Brain microvascular endothelial cell (primary cell): ENCODE measurements at regions not wholly inside any gene's neighbourhood (a gene's known extent, or its start where the extent isn't known, plus 50 kb on each side); places are given as distances from the start of the nearest gene placed in this dataset.

Source experiments
- DNase-seq: peaks from one replicate; pipeline ENCODE4 v3.0.0-alpha.2; 2020
- H3K27ac ChIP-seq: fragments of 250-450 bp; sonication (Bioruptor Pico); 2 replicates; pipeline ENCODE4 v1.5.1; 2020; ENCODE audit warnings: mild to moderate bottlenecking, moderate library complexity
- H3K27me3 ChIP-seq: fragments of 250-450 bp; sonication (Bioruptor Pico); replicated peaks from 2 replicates; pipeline ENCODE4 v1.5.1; 2020; ENCODE audit warnings: mild to moderate bottlenecking
- H3K36me3 ChIP-seq: fragments of 250-450 bp; sonication (Bioruptor Pico); replicated peaks from 2 replicates; pipeline ENCODE4 v1.5.1; 2020; ENCODE audit warnings: mild to moderate bottlenecking
- H3K4me3 ChIP-seq: 2 replicates; pipeline ENCODE4 v1.5.1; 2011; ENCODE audit warnings: low read depth, mild to moderate bottlenecking, control low read depth, low read length, moderate library complexity
- in situ Hi-C: cut with HindIII; loops from 2 replicates; pipeline ENCODE4 v1.10.0; 2017; ENCODE audit warnings: low sequenced_read_pairs, low pct_ligation_motif_present
- TF ChIP-seq, protein P1 (sequence below): IDR thresholded peaks from 2 replicates; pipeline ENCODE4 v1.5.1; 2011; ENCODE audit warnings: low read depth, mild to moderate bottlenecking, moderate library complexity, low read length, control low read depth, inconsistent platforms; ENCODE audit errors: missing control alignments

DNA sequence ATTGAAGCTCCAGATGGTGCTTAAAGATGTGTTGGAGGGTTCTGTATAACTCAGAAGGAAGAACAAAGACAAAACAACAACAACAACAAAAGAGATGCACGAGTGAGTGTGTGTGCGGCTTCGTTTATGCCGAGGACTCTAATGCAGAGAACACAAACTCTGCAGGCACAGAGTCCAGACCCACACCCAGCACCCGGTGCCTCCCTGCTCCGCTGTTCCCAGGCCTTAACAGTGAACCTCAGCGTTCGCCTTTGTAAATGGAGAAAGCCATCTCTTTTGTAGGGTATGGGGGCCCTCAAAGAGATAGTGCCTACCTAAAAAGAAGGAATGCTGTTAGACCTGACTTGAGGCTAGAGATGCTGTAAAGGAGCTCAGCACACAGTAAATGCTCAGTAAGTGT is 243.3 kb downstream of the ERMARD start:
- no peaks in the 10 kb centered on the region for H3K27me3 ChIP-seq
- H3K27ac ChIP-seq, result no peak overlapping the region
- TF ChIP-seq, protein P1, sequence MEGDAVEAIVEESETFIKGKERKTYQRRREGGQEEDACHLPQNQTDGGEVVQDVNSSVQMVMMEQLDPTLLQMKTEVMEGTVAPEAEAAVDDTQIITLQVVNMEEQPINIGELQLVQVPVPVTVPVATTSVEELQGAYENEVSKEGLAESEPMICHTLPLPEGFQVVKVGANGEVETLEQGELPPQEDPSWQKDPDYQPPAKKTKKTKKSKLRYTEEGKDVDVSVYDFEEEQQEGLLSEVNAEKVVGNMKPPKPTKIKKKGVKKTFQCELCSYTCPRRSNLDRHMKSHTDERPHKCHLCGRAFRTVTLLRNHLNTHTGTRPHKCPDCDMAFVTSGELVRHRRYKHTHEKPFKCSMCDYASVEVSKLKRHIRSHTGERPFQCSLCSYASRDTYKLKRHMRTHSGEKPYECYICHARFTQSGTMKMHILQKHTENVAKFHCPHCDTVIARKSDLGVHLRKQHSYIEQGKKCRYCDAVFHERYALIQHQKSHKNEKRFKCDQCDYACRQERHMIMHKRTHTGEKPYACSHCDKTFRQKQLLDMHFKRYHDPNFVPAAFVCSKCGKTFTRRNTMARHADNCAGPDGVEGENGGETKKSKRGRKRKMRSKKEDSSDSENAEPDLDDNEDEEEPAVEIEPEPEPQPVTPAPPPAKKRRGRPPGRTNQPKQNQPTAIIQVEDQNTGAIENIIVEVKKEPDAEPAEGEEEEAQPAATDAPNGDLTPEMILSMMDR, result no peak
- H3K4me3 ChIP-seq, result no peak overlapping the region
- in situ Hi-C loops, result no loop called here
- DNase-seq, result no peak
- H3K36me3 ChIP-seq, result no peaks in the 10 kb centered on the region

DNA sequence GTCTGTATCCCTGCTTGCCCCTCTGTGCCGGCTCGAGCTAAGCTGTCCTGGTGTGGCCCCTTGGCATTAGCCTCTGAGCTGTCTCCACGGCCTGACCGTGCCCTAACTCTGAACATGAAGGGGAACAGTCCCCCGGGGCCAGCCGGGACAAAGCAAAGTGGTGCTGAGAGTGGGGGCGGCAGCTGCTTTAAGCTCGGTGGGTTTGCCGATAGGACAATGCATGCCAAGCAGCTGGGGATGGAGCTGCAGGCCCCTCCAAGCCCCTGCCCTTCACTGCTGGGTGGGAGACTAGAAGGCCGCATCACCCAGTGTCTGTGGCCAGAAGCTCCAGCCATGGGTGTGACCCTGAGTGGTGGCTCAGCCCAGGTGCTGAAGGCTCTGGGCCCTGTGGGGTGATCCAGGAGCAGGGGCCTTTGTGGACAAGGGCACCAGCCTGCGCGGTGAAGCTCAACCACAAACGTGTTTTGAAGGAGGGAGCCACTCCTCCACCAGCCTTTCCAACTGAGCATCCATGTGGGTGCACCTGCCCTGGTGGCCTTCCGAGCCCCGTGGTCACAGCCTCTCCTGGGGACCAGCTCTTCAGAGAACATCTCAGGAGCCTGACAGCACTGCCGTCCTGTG is 242.5 kb downstream of the ERMARD start:
- no peak overlapping the region for H3K4me3 ChIP-seq
- TF ChIP-seq, protein P1, result no peak
- H3K27me3 ChIP-seq, result no peaks in the 10 kb centered on the region
- in situ Hi-C loops, result no loop called here
- H3K27ac ChIP-seq, result no peak overlapping the region
- no peak for DNase-seq
- H3K36me3 ChIP-seq, result no peaks in the 10 kb centered on the region

DNA sequence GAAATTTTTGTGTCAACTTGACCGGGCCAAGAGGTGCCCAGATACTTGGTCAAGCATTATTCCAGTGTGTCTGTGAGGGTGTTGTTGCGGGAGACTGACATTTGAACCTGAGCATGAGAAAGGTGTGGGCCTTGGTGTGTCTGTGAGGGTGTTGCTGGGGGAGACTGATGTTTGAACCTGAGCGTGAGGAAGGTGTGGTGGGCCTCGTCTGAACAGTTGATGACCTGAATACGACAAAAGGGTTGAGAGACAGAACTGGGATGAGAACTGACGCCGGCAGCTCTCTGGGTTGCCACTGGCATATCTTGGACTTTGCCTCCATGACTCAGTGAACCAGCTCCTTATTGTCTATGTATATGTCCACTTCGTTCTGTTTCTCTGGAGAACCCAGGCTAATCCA is 240.5 kb downstream of the ERMARD start:
- in situ Hi-C loops, result no loop called here
- H3K27me3 ChIP-seq, result no peaks in the 10 kb centered on the region
- no peaks in the 10 kb centered on the region for H3K36me3 ChIP-seq
- TF ChIP-seq, protein P1, result no peak
- H3K4me3 ChIP-seq, result no peak overlapping the region
- DNase-seq, result no peak
- no peak overlapping the region for H3K27ac ChIP-seq

DNA sequence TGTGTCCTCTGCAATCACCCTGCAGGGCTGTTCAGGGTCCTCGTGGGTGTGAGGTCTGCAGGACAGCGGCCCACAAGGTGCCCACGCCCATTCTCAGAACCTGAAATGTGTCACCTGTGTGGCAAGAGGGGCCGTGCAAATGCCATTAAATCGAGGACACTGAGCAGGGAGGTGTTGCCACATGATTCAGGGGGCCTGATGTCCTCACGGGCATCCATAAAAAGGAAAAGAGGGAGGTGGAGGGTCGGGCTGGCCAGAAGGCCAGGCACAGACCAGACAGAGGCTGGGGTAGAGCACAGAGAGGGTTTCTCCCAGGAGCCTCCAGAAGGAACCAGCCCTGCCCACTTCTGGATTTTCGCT is 239.6 kb downstream of the ERMARD start:
- no peak overlapping the region for H3K27ac ChIP-seq
- in situ Hi-C loops, result no loop called here
- H3K36me3 ChIP-seq, result no peaks in the 10 kb centered on the region
- DNase-seq, result no peak
- H3K4me3 ChIP-seq, result no peak overlapping the region
- no peaks in the 10 kb centered on the region for H3K27me3 ChIP-seq
- TF ChIP-seq, protein P1, result no peak

DNA sequence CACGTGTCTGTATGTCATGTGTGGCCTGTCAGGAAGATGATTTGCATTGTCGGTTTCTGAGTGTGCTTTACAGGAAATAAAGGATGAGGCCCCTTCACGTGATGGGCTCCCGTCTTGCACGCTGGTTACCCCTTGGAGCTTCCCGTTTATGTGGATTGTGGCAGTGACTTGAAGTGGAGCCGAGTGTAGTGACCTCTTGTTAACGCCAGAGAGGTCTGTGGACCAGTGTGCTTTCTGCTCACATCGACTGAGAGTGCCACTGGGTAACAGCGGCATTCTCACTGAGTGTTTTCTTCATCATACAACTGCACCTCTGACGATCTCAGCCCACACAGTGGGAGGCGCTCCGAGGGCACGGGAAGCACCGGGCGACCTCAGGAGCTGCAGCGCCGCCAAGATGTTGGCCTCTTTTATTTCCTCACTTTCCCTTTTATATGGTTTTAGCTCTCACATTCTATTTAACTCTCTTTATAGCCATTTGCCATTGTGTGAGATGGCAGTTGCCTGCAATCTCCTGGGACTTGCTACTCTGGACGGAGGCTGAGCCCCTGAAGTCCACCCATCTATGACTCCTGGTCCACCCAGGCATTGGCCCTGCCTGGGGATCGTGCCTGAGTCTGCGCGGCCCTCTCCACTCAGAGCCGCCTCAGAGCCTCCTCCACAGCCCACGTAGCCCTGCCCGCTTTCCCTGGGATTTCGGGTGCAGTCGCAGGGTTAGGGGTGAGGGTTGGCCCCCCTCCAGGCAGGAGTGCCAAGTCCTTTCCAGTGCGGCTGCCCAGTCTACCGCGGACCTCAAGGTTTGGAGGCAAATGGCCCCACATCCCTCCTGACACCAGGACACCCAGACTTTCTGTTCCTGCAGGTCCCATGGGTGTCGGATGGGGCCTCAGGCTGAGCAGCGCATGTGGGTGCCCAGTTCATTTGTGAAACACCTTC is 238.9 kb downstream of the ERMARD start:
- no peak overlapping the region for H3K4me3 ChIP-seq
- no peak for DNase-seq
- in situ Hi-C loops, result no loop called here
- H3K27me3 ChIP-seq, result no peaks in the 10 kb centered on the region
- TF ChIP-seq, protein P1, result no peak
- H3K36me3 ChIP-seq, result no peaks in the 10 kb centered on the region
- H3K27ac ChIP-seq, result no peak overlapping the region
